Endothelial cell of umbilical vein (primary cell): ENCODE measurements at regions not wholly inside any gene's neighbourhood (a gene's known extent, or its start where the extent isn't known, plus 50 kb on each side); places are given as distances from the start of the nearest gene placed in this dataset.

Source experiments
- BruUV-seq: library from RNA; stranded (reverse); fragments of 400-500 nt; replicated peaks from 2 replicates; lab custom pipeline; 2021; lab: Mats Ljungman, UMichigan
- CTCF ChIA-PET: fragments of 300-600, 350-600 bp; sonication (Branson Sonifier 250); formaldehyde crosslinking; loops from one replicate; lab custom pipeline; 2021; ENCODE audit warnings: antibody characterized with exemption, inconsistent platforms; lab: Charles Lee
- POLR2A ChIA-PET: fragments of 300-600, 350-600 bp; sonication (Branson Sonifier 250); formaldehyde crosslinking; loops from one replicate; lab custom pipeline; 2021; ENCODE audit warnings: antibody characterized with exemption, inconsistent platforms; lab: Charles Lee
- DNase-seq: peaks from one replicate; pipeline ENCODE4 v3.0.0-alpha.2; 2011; ENCODE audit warnings: low read depth, low spot score
- FAIRE-seq: peaks from 2 replicates; lab custom pipeline; 2011; peaks lifted over from hg19 to GRCh38; lab: Jason Lieb, UNC
- H2AFZ ChIP-seq: 2 replicates; pipeline ENCODE4 v1.6.0; 2012; ENCODE audit warnings: low read depth, low read length, control low read depth, inconsistent platforms
- H3K27ac ChIP-seq: 2 replicates; pipeline ENCODE4 v1.5.1; 2011; ENCODE audit warnings: low read depth, mild to moderate bottlenecking, control low read depth, low read length, moderate library complexity; ENCODE audit not compliant: insufficient read depth
- H3K27me3 ChIP-seq, 2 experiments: 2 replicates each; pipeline versions ENCODE4 v1.6.0 to v1.6.1; 2011; ENCODE audit warnings: low read length in 2 of 2, mixed read lengths in 1 of 2; ENCODE audit not compliant: control insufficient read depth in 2 of 2, insufficient read depth in 2 of 2
- H3K36me3 ChIP-seq, 2 experiments: 2 replicates in 1 of 2; 3 replicates in 1 of 2; pipeline ENCODE4 v1.5.1; 2011; ENCODE audit warnings: low read length in 2 of 2, mild to moderate bottlenecking in 1 of 2, moderate library complexity in 1 of 2; ENCODE audit not compliant: control insufficient read depth in 2 of 2, insufficient read depth in 2 of 2; ENCODE audit errors: extremely low read depth in 1 of 2
- H3K4me1 ChIP-seq: 3 replicates; pipeline ENCODE4 v1.5.1; 2011; ENCODE audit warnings: mild to moderate bottlenecking, low read length; ENCODE audit not compliant: control insufficient read depth, insufficient read depth; ENCODE audit errors: extremely low read depth
- H3K4me2 ChIP-seq: 2 replicates; pipeline ENCODE4 v1.6.1; 2011; ENCODE audit warnings: low read length, control low read depth, mixed read lengths; ENCODE audit not compliant: insufficient read depth
- H3K4me3 ChIP-seq, 3 experiments: fragments of 200-600 bp in 1 of 3; sonication (generic), shearing (Covaris generic) in 1 of 3; replicated peaks in 1 of 3; 2 replicates each; pipeline ENCODE4 v1.5.1; 2011 to 2016; ENCODE audit warnings: control low read depth in 3 of 3, low read length in 3 of 3, mild to moderate bottlenecking in 2 of 3, inconsistent platforms in 1 of 3, low read depth in 1 of 3, moderate library complexity in 1 of 3; ENCODE audit not compliant: insufficient read depth in 1 of 3
- H3K79me2 ChIP-seq: 2 replicates; pipeline ENCODE4 v1.6.0; 2012; ENCODE audit warnings: low read length, inconsistent platforms; ENCODE audit not compliant: control insufficient read depth, insufficient read depth
- H3K9ac ChIP-seq: replicated peaks from 2 replicates; pipeline ENCODE3; 2011; ENCODE audit warnings: low read length, control low read depth; ENCODE audit not compliant: insufficient read depth; ENCODE audit errors: extremely low read depth
- H3K9me1 ChIP-seq: replicated peaks from 3 replicates; pipeline ENCODE4 v1.6.0; 2011; ENCODE audit warnings: mild to moderate bottlenecking, low read length; ENCODE audit not compliant: control insufficient read depth, insufficient read depth; ENCODE audit errors: extremely low read depth
- H3K9me3 ChIP-seq: replicated peaks from 2 replicates; pipeline ENCODE4 v1.5.1; 2012; ENCODE audit warnings: low read length, inconsistent platforms; ENCODE audit not compliant: control insufficient read depth, insufficient read depth
- H4K20me1 ChIP-seq: replicated peaks from 2 replicates; pipeline ENCODE3; 2011; ENCODE audit warnings: mild to moderate bottlenecking, low read length; ENCODE audit not compliant: control insufficient read depth, insufficient read depth; ENCODE audit errors: extremely low read depth
- CTCF ChIP-seq, 2 donors: IDR thresholded peaks; 1 replicate in 1 of 2; 2 replicates in 1 of 2; pipeline ENCODE4 v1.5.1; 2011; ENCODE audit warnings: low read length in 2 of 2, mild to moderate bottlenecking in 2 of 2, moderate library complexity in 2 of 2, control low read depth in 1 of 2, inconsistent platforms in 1 of 2, low read depth in 1 of 2; ENCODE audit not compliant: insufficient read depth in 1 of 2; ENCODE audit errors: extremely low read depth in 1 of 2
- EZH2 ChIP-seq: IDR thresholded peaks from 2 replicates; pipeline ENCODE4 v1.6.1; 2012; ENCODE audit warnings: borderline replicate concordance, low read depth, mild to moderate bottlenecking, moderate library complexity, low read length, inconsistent platforms; ENCODE audit not compliant: severe bottlenecking
- FOS ChIP-seq: IDR thresholded peaks from 2 replicates; pipeline ENCODE4 v1.6.1; 2011; ENCODE audit warnings: mild to moderate bottlenecking, low read length, moderate library complexity, borderline replicate concordance; ENCODE audit not compliant: insufficient read depth
- GATA2 ChIP-seq: IDR thresholded peaks from 2 replicates; pipeline ENCODE4 v1.7.0; 2011; ENCODE audit warnings: low read depth, mild to moderate bottlenecking, moderate library complexity, mixed read lengths, low read length; ENCODE audit not compliant: insufficient read length, insufficient read depth
- JUN ChIP-seq: IDR thresholded peaks from 2 replicates; pipeline ENCODE4 v1.6.1; 2011; ENCODE audit warnings: borderline replicate concordance, low read depth; ENCODE audit not compliant: insufficient read length, insufficient read depth
- MYC ChIP-seq: IDR thresholded peaks from one replicate; pipeline ENCODE4 v1.6.1; 2011; ENCODE audit warnings: mild to moderate bottlenecking, low read depth, low read length
- POLR2A ChIP-seq: IDR thresholded peaks from 2 replicates; pipeline ENCODE4 v1.6.1; 2012; ENCODE audit warnings: low read depth, mild to moderate bottlenecking, control low read depth, low read length
- POLR2AphosphoS5 ChIP-seq: IDR thresholded peaks from 2 replicates; pipeline ENCODE4 v1.6.1; 2012; ENCODE audit warnings: low read depth, mild to moderate bottlenecking, control low read depth, low read length, moderate library complexity; ENCODE audit not compliant: insufficient read depth
- dilution Hi-C: fragments of 300-500 bp; cut with MboI; formaldehyde crosslinking; loops from one replicate; pipeline ENCODE4 v1.15.0; 2019; ENCODE audit warnings: low sequenced_read_pairs; ENCODE audit not compliant: extremely low pct_ligation_motif_present
- intact Hi-C: fragments of 100-400 bp; cut with micrococcal nuclease; formaldehyde crosslinking; loops from one replicate; pipeline ENCODE4 v1.10.0; 2022
- TF ChIP-seq, protein P1 (sequence below): IDR thresholded peaks from 2 replicates; pipeline ENCODE4 v1.6.1; 2011; ENCODE audit not compliant: insufficient read depth, insufficient read length

DNA sequence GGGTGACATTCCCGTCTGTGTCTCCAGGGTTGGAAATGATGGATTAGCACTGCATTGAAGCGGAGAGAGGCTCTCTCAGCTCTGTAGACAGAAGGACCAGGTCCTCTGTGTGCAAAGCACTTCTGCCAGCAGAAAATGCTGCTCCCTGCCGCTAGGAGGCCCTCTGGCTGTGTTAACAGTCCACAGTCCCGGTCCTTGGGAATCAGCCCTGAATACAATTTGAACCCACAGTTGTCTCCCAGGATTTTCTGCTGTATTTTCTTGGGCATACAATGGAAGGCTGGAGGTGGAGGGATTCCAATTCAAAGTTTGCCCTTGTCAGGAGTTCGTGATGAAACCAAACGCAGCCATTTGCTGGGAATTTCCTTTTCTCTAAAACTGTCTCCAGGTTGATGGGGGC lies 205.2 kb downstream of the GLRX3 start:
- DNase-seq, result no peak
- BruUV-seq, result no TSS peak
- TF ChIP-seq POLR2A, result no peak
- no peak for TF ChIP-seq EZH2
- TF ChIP-seq CTCF (IDR thresholded peaks at IDR 0.05; ENCODE audit: extremely low read depth in 1 of 2, insufficient read depth in 1 of 2, low read depth in 1 of 2, low read length in 2 of 2), result no peak
- TF ChIP-seq, protein P1, sequence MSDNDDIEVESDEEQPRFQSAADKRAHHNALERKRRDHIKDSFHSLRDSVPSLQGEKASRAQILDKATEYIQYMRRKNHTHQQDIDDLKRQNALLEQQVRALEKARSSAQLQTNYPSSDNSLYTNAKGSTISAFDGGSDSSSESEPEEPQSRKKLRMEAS, result no peak
- no peak for TF ChIP-seq JUN
- Histone ChIP-seq H3K4me1 (no peaks in the 10 kb centered on the region), H3K9me3 (peaks cover 2% of the 10 kb centered on the region), H3K9me1 (no peaks in the 10 kb centered on the region), H4K20me1 (no peaks in the 10 kb centered on the region), H3K27me3 (no peaks in the 10 kb centered on the region), H3K36me3 (no peaks in the 10 kb centered on the region), H3K27ac (no peak overlapping the region), H3K9ac (no peak overlapping the region), H3K79me2 (no peaks in the 10 kb centered on the region), H2AFZ (no peak overlapping the region), H3K4me3 (no peak overlapping the region), H3K4me2 (no peak overlapping the region)
- POLR2A ChIA-PET, result no interaction called here
- intact Hi-C loops, result no loop called here
- CTCF ChIA-PET, result no interaction called here
- FAIRE-seq, result no peak
- dilution Hi-C loops, result no loop called here

GRCh38 chr10:130345728-130346127 lies 209.5 kb downstream of the GLRX3 start:
- FAIRE-seq (no peak), DNase-seq (no peak)
- Histone ChIP-seq H3K79me2 (no peaks in the 10 kb centered on the region), H3K4me3 (no peak overlapping the region), H3K9ac (no peak overlapping the region), H4K20me1 (no peaks in the 10 kb centered on the region), H3K36me3 (no peaks in the 10 kb centered on the region), H3K4me1 (no peaks in the 10 kb centered on the region), H3K4me2 (no peak overlapping the region), H3K9me1 (no peaks in the 10 kb centered on the region), H3K27me3 (no peaks in the 10 kb centered on the region), H3K9me3 (peaks cover 2% of the 10 kb centered on the region), H3K27ac (no peak overlapping the region), H2AFZ (no peak overlapping the region)
- ChIA-PET POLR2A (no interaction called here), CTCF (no interaction called here)
- no peak for TF ChIP-seq JUN
- TF ChIP-seq, protein P1, result no peak
- TF ChIP-seq POLR2A, result no peak
- TF ChIP-seq MYC, result no peak
- no peak for TF ChIP-seq CTCF (IDR thresholded peaks at IDR 0.05; ENCODE audit: extremely low read depth in 1 of 2, insufficient read depth in 1 of 2, low read depth in 1 of 2, low read length in 2 of 2)
- no peak for TF ChIP-seq EZH2
- TF ChIP-seq GATA2, result no peak
- TF ChIP-seq POLR2AphosphoS5, result no peak
- TF ChIP-seq FOS, result no peak
- dilution Hi-C loops, result no loop called here
- intact Hi-C loops, result no loop called here
- no TSS peak for BruUV-seq
